Stimulated activated CD8-positive, alpha-beta memory T cell treated with anti-CD3 and anti-CD28 coated beads, Interleukin-15, amount 100 ng/mL, for 24 hours (primary cell): ENCODE measurements at regions not wholly inside any gene's neighbourhood (a gene's known extent, or its start where the extent isn't known, plus 50 kb on each side); places are given as distances from the start of the nearest gene placed in this dataset.

Source experiments
- DNase-seq: peaks from one replicate; pipeline ENCODE4 v3.0.0-alpha.2; 2020; ENCODE audit warnings: low read depth

DNA sequence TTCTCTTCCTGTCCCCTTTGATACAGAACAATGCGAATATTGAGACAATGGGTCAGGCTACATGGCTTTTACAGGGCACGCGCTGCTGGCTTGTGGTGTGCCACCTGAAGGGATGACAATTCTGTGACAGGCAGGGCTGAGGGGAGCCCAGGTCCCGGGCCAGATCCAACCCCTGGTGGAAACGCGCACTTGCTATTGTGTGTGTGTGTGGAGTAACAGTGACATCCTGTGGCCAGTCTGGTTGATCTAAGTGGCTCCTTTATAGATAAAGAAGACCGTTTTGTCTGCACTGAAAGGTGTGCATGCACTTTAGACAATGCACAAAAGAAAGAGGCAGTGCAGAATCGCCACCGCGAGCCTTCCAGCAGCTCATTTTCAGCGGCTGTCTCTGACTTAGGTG lies 273.6 kb downstream of the HRH4 start:
- no peak for DNase-seq

DNA sequence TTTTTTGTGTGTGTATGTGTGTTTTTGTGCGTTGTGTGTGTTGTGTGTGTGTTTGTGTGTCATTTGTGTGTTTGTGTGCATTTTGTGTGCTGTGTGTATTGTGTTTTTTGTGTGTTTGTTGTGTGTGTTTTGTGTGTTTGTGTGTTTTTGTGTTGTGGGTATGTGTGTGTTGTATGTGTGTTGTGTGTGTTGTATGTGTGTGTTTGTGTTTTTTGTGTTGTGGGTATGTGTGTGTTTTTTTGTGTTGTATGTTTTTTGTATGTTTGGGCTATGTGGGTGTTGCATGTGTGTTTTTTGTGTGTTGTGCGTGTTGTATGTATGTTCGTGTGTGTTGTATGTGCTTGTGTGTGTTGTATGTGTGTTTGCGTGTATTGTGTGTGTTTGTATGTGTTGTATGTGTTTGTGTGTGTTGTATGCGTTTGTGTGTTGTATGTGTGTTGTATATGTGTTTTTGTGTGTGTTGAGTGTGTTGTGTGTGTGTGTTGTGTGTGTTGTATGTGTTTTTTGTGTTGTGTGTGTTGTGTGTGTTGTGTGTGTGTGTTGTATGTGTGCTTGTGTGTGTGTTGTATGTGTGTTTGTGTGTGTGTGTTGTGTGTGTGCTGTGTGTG lies 275.3 kb downstream of the HRH4 start:
- DNase-seq: no peak

DNA sequence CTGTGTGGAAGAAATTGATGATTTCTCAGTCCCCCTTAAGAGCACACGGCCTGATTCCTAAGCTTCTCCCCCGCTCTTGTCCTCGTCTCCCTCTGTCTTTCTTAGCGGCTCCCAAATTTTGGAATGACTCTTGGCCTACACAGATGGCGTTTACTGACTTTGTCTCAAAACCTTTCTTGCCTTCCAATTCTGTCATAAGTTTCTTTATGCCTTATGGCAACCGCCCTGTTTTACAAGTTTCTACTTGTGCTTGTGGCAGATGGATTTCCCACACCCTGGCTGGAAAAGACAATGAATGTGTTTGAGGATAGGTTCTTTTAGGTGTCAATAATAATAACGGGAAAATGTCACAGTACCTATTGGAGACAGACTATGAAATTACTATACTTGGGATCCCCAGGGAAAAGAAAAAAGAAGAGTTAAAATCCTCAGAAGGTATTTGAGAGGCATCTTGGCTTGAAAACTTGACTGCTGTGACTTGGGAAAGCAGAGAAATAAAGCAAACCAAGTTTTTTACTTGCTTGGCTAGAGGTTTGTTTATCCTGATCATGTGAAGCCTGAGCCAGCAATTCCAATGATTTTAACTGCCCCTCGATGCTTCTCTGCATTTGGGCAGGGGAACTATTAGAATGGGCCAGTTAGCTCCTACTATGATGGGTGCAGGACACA lies 276.4 kb downstream of the HRH4 start:
- no peak for DNase-seq

DNA sequence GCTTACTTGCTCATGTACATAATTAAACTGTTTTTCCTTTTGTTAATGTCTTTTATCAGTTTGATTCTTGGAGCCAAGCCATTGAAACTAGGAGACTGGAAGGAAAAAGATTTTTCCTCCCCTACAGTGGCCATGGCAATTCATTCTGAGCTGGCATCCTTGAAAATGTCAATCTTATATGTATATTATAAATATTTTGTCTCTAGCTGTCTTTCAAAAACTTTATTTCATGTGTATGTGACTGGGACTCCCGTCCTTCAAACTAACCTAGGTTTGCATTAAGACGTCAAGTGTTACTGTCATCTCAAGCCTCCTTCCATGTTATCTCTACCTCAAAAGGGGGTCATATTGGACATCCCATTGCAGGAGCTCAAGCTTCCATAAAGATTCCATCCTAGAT lies 280.4 kb downstream of the HRH4 start:
- no peak for DNase-seq

DNA sequence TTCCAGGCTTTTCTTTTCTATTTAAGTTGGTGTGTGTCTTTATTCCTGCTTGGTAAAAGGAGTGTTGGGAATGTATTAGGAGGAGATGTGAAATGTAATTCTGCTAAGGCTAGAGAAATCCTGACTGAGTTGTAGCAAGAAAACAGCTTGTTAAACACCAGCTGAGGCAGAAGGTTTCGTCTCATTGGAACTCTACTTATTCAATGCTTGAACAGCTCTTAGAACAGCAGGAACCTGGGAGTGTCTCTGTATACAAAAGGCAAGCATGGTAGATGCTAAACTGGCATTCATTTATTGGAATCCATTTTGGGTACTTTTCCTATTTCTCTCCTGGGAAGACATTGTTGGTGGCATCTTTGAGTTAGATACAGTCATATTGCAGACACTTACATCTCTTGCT lies 280.9 kb downstream of the HRH4 start:
- no peak for DNase-seq

DNA sequence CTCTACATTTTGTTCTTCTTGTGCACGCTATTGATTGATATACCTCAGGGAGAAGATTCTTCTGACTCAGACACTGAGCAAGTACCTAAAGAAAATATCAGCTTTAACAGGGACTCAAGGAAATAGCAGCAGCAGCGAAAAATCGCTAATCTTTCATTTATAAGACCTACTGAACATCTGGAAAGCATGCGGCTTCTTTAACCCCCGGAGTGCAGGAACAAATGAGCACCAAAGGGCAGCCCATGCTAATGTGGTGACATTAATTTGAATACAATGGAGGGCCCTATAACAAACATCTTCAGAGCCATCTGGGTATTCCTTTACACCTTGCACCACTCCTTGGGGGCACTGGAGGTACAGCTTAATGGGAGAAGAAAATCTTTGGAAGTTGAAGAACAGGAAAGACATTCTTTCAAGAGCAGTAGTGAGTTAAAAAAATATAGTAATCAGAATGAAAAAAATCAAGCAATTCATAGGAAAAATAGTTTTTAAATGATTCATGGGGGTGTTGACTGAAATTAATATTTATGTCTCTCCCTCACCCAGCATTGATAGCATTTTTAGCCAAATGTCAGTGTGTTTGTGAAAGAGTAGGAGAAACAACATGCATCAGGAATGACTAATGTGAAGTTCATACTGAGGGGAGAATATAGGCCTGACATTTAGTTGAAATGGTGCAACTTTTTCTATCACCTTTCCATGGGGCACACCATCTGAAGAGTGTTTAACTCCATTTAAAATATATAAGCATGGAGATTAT lies 281.7 kb downstream of the HRH4 start:
- no peak for DNase-seq

DNA sequence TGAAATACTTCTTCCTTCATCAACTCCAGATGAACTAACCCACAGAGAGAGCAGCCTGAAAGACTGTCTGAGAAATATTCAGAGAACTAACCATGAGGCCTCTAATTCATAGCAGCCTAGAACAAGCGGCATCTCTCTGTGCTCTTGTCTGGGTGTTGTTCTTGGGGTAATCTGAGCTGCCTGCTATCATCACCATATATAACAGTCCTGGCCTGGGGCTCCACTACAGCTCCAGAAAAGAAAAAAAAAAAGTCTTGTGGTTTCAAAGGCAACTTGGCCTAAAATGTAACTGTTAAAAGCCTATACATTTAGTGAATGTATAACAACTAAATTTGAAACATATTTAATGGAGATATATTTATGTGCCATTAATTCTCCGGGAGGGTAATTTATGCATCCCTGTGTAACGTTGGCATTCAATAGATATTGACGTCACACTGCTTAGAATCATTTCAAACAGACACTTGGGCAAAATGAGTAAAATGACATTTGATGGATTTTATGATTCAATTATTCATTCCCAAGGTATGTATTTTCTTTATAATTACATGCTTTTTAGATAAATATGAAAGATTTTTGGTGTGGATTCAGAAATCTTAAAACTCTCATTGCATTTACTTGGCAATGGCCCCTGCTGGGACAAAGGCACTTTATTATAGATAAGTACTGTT lies 294.3 kb downstream of the HRH4 start:
- DNase-seq: no peak

DNA sequence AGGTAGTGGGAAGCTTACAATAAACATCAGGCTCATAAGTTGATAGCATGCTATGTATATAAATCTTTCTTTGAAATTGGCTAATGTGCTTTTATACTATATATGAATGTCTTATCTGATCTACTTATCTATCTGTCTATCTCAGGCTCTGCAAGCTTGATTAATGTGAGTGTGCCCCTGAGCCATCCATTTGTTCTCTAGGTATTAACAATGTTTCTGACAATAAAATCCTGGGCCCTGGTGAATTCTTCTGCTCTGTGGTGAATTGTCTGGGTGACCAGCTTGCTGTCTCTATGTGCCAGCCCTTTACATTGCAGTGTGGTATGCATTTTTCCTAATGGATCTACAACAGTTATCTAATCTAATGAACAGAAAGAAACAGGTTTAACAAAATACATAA lies 295.9 kb downstream of the HRH4 start:
- DNase-seq: no peak

DNA sequence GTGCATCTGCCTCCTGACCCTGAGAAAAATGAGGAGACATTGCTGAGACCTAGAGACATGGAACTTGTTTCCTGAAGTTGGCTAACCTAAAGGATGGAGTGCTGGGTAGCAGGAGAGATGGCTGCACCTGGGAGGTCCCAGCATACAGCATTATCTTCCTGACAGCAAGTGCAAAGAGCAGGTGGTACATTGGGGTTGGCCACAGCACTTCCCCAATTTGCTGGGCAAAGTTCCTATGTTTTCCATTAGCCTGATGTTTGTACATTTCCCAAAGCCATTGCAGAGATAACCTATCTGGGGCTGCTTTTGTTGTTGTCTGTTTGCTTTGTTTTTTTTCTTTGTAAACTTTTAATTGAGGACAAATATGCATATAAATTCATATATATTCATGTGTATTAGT lies 296.7 kb downstream of the HRH4 start:
- no peak for DNase-seq

DNA sequence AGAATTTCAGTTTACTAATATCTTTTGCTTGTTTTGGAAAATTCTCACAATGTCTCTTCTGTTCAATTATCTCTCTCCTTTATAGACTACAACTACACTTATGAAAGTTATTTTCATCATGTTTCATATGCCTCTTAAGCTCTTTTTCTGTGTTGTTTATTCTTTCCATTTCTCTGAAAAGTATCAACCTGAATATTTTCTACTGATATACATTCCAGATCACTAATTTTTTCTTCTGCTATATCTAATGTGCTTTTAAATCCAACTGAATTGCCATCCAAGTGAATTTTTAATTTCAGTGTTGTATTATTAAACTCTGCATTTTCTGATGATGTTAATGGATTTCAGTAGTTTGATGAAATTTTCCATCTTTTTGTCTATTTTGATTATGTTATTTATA lies 301.3 kb downstream of the HRH4 start:
- DNase-seq: no peak

DNA sequence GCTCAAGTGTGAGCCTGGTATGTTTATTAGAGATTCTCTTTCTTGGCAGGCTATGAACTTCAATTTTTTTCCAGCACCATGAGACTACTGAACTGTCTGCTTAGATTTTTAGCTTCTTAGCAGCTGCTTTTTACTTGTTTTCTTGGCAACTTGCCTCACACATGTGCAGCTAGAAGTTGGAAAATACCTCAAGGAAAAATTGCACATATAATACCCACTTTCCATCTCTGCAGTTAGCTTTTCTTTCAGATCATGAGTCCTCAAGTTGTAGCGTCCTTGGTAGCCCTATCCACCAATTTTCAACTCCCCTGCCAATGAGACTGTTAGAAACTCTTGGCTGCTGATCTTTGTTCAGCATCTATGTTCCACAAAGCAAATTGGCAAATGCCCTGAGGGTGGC lies 302.1 kb downstream of the HRH4 start:
- DNase-seq: no peak

DNA sequence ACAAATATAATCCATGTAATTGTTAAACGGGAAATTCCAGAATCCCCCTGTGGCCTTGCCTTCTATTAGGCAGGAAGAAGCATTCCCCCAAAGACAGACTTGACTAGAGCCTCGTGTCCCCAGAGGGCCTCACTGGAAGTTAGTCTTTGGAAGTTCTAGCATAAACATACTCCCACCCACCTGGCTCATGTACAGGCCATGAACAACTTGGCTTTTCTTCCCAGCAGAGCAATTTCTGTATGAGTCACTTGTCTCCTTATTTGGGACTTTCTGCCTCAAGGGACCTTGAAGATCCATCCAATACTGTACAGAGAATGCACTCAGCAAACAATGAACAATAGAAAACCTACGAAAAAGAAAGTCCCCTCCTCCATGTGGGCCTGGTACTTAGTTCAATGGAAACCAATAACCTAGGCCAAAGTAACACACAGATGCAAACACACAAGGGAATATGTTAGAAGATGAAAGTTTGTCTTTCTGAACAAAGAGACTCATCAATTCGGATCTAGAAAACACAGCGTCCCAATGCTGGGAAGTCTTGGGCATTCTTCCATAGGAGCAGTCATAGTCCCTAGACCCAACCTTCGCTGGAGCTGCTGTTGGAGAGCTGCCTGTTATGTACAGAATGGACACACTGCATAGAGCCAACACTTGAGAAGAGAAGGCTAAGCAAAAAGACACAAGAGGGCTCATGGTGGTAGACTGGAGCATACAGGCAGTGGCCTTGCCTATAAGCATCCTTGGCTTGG lies 303.5 kb downstream of the HRH4 start:
- no peak for DNase-seq

DNA sequence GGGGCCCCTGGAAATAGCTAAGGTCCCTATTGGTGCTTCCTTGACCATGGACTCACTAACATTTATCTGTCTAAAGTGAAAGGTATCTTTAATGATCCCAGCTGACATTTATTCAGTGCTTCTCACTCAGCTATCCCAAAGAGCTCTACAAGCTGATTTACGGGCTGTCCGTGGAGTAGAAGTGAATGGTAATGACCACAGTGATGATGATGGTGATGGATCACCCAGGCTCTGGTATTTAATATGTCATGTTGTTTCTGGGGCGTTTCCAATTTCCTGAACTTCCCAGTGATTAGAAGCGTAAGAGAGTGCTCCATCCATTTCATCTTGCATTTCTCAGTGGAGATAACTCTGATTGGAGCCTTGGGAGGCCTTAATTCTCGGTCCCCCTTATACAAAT lies 304.3 kb downstream of the HRH4 start:
- no peak for DNase-seq

DNA sequence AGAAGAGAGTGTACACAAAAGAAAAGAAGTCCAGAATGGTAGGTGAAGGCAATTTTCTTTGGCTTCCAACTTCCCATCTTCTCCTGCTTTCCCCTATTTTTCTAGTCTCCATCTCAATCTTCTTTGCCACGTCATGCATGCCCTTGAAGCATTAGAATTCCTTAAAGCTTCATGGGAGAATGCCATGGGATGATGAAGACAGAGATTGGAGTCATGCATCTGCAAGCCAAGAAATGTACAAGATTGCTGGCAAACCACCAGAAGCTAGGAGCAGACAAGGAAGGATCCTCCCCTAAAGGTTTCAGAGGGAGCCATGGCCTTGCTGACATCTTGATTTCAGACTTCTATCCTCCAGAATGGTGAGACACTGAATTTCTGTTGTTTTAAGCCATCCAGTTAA lies 305.9 kb downstream of the HRH4 start:
- DNase-seq: no peak

DNA sequence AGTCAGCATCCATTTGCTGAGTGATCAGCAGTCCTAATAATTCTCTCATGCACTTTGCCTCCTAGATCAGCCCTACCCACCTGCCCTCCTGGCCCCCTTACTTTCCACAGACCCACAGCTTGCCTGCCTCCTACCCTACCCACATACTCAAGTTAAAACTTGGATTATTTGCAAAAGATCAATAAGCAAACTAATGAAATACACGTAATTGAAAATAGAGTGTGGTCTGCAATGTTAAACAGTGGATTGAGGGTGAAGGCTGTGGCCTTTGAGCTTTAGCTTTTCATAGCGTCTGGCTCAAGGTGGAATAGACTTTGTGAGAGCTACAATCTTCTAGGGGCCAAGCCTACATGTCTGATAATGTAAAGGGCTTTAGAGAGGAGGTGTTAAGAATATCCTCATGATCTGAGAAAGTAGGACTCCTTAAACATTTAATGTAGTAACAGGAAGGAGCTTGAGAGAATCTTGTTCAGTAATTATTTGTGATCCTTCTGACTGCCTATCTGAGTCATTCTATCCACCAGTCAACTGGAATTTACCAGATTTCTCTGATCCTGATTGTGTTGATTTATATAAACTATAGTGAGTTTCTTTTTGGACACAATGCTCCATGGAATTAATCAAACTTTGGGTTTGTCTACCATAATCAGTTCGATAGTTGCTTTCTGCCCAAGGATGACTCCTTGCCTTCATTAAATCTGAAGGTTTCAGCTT lies 310.0 kb downstream of the HRH4 start:
- no peak for DNase-seq

DNA sequence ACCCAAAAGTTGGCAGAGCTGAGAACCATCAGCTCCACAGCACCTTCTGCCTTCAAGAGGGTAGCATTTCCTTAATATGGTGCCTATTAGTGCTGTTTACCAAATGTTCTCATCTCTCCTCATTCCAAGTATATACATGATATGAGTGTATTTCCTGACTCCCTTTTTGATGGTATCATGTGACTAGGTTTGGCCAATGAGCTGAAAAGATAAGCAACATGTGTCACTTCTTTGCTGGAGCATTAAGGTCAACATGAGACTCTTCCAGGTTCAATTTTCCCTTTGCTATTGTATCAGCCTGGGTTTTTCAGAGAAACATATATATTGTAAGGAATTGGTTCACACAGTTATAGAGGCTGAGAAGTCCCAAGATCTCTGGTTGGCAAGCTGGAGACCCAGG lies 310.9 kb downstream of the HRH4 start:
- DNase-seq: no peak

DNA sequence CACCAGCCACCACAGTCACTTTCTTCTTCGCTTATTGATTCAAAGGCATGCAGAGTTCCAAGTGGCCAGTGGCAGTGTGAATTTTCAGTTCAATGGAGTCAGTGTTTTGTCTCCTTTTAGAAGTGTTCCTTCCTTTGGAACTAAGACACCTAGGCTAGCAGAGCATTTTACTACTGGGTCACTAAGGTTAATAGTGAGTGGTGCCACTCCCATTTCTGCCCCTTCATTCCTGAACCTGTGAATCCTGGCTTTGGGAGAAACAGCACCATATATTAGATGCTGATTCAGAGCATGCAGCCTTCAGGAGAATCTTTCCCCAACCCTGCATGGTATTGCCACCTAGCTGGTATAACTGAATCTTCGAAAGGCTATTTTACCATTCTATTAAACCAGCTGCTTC lies 312.7 kb downstream of the HRH4 start:
- no peak for DNase-seq

DNA sequence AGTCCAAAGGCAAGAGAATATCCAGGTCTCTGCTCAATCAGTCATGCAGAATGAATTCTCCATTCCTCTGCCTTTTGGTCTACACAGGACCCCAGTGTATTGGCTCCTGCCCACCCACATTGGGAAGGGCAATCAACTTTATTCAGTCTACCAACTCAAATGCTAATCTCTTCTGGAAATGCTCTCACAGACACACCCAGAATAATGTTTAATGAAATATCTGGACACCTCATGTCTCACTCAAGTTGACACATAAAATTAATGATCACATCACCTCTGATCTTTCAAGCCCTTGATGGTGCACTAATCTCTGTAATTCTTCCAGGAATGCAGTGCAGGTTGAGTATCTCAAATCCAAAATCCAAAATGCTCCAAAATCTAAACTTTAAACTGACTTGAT lies 315.6 kb downstream of the HRH4 start:
- DNase-seq: no peak

DNA sequence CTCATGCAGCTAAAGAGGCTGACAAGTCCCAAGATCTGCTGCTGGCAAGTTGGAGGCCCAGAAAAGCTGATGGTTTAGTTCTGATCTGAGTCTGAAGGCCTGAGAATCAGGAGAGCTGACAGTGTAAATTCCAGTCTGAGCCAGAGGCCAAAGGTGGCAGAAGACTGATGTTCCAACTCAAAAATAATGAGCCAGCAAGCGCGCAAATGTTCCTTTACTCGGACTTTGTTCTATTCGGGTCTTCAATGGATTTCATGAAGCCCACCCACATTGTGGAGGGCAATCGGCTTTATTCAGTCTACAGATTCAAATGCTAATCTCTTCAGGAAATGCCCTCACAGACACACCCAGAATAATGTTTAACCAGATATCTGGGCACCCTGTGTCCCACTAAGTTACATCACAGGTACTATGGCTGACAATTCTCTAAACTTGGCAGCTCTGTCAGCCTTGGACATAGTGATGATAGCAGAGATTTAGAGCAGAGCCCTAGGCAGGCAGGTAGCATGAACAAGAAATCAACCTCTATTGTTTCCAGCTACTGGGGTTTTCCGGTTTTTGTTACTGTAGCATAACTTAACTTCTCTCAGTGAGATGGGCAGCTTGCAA lies 318.5 kb downstream of the HRH4 start:
- DNase-seq: no peak

DNA sequence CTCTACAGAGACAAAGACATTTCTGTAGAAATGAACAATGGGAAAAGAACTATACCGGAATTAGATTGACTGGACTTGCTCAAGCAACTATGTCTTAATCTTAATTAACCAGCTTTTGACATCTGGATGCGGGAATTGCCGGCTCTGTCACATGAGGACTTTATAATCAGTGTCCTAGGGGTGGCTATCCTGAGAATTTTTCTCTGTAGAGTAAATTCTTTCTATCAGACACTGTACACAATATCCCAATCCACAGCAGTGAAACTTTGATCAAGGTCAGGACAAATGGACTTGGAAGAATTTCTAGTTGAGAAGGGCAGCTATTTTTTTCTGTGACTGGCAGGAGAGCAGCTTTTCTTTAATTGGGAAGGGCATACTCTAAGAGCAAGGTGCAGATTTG lies 322.1 kb downstream of the HRH4 start:
- no peak for DNase-seq

DNA sequence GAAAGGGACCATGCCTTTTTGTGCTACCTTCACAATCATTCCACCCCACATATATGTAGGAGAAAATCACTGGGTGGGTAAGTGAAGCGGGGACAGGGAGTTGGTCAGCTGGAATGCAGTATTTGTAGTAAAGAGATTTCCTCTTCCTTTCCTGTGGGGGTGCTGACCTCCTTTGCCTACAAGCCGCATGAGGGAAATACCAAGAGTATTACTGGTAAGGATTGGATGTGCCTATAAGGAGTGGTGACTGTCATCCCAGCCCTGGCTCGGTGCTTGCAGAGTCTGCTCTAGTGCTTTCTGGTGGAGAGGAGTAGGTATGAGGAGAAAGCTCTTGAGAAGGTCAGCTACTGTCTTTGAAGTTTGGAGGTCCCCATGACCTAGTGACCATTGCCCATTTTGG lies 324.6 kb downstream of the HRH4 start:
- no peak for DNase-seq
